GM10266 (cell line): ENCODE measurements at regions not wholly inside any gene's neighbourhood (a gene's known extent, or its start where the extent isn't known, plus 50 kb on each side); places are given as distances from the start of the nearest gene placed in this dataset.

ENCODE experiments used
- DNase-seq: peaks from one replicate; pipeline ENCODE4 v3.0.0; 2012; ENCODE audit errors: extremely low spot score
- CTCF ChIP-seq: IDR thresholded peaks from 2 replicates; pipeline ENCODE4 v1.5.1; 2012; ENCODE audit warnings: mild to moderate bottlenecking, low read depth; ENCODE audit not compliant: control insufficient read depth, insufficient read depth; ENCODE audit errors: missing control alignments

- TF ChIP-seq CTCF = no peak
These were observed 76.4 kb downstream of the CXXC4 start for GRCh38 chr4:104418286-104418685.

GRCh38 chr4:104417357-104417882 lies 77.3 kb downstream of the CXXC4 start:
- no peak for DNase-seq
- no peak for TF ChIP-seq CTCF

More at GRCh38 chr4:104418286-104418685, 76.4 kb downstream of the CXXC4 start:
- DNase-seq = no peak

- DNase-seq = no peak
- no peak for TF ChIP-seq CTCF
These were observed 77.9 kb downstream of the CXXC4 start for GRCh38 chr4:104416725-104417356.

GRCh38 chr4:104413487-104413886 lies 81.2 kb downstream of the CXXC4 start:
- no peak for DNase-seq
- TF ChIP-seq CTCF = no peak

- no peak for DNase-seq
- TF ChIP-seq CTCF = no peak
These were observed 82.3 kb downstream of the CXXC4 start for GRCh38 chr4:104412344-104412743.

GRCh38 chr4:104411502-104411901 lies 83.2 kb downstream of the CXXC4 start:
- TF ChIP-seq CTCF = no peak
- DNase-seq = no peak

- TF ChIP-seq CTCF = no peak
- DNase-seq = no peak
These were observed 85.8 kb downstream of the CXXC4 start for GRCh38 chr4:104408878-104409277.
